ENCODE measurements at regions not wholly inside any gene's neighbourhood (a gene's known extent, or its start where the extent isn't known, plus 50 kb on each side); places are given as distances from the start of the nearest gene placed in this dataset.

DNA sequence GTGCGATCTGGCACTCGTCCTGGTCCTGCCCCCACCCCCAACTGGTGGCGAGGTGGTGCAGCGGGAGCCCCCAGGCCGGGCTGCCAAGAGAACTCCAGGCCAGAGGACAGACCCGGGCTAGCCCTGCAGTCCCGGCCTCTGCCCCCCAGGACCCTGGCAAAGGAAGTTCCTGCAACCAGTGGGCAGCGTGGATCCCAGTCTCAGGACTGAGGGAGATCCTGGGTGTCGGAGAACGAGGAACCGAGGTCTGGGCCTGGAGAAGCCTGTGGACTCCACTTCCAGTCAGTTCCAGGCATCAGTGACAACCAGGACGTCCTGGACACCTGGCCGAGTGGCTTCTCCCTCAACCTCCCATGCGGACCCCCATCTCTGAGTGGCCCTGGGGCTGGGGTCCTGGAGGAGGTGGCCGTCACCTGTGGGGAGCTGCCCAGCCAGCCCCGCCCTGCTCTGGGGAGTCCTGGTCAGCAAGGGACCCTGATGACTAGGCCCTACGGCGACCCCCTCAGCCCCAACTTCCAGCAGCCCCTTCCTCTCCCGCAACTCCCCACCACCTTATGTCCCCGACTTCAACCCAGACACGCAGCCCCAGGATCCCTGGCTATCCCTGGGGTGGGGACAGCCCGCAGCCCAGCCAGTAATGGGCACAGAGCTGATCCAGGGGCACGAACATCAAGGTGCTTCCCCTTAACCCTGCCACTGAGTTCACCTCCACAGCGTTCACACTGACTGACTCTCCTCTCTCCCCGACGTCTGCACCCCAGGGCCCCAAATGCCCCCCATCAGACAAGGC, 53.7 kb upstream of the NKX1-1 start:
- no peak for DNase-seq

GRCh38 chr4:1459081-1459721, 53.0 kb upstream of the NKX1-1 start:
- DNase-seq: no peak

GRCh38 chr4:1458581-1458980, 52.3 kb upstream of the NKX1-1 start:
- DNase-seq: no peak

Measured in MV-4-11 (cell line).